Panc1 (cell line): ENCODE measurements at regions not wholly inside any gene's neighbourhood (a gene's known extent, or its start where the extent isn't known, plus 50 kb on each side); places are given as distances from the start of the nearest gene placed in this dataset.

Experiments
- POLR2AphosphoS5 ChIP-seq: IDR thresholded peaks from 2 replicates; pipeline ENCODE4 v1.6.1; 2012; ENCODE audit warnings: mild to moderate bottlenecking, low read depth, low read length, moderate library complexity
- SIN3A ChIP-seq: IDR thresholded peaks from 2 replicates; pipeline ENCODE4 v1.6.1; 2012; ENCODE audit warnings: low read depth, mild to moderate bottlenecking, low read length, moderate library complexity, borderline replicate concordance; ENCODE audit not compliant: insufficient read depth
- TCF7L2 ChIP-seq: IDR thresholded peaks from 2 replicates; pipeline ENCODE4 v1.6.1; 2011; ENCODE audit warnings: mild to moderate bottlenecking, low read depth, low read length, inconsistent platforms
- TF ChIP-seq, protein P1 (sequence below): fragments of 450-650 bp; IDR thresholded peaks from 2 replicates; pipeline ENCODE4 v1.5.1; 2017; ENCODE audit warnings: mild to moderate bottlenecking
- TF ChIP-seq, protein P2 (sequence below), 2 experiments: IDR thresholded peaks; 2 replicates each; pipeline ENCODE4 v1.6.1; 2011 to 2012; ENCODE audit warnings: low read depth in 2 of 2, control low read depth in 1 of 2, low read length in 1 of 2, mild to moderate bottlenecking in 1 of 2, moderate library complexity in 1 of 2; ENCODE audit not compliant: insufficient read depth in 1 of 2

DNA sequence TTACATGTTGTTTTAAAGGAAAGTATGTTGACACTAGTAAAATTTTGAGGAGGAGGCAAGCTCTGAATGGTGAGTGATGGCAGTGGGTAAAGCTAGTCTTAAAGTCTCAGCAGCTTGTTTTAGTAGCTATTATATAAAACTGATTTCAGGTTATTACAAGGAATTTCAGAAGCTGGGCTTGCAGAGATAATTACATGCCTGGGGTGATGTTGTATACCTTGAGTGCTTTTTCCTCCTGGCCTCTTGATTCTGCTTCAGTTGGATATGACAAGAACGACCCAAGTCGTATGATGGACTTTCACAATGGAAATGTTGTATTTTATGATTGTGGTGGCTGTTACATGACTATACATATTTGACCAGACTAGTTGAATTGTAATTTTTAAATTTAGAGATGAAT is 175.5 kb upstream of the ADGRL3 start:
- TF ChIP-seq, protein P1, sequence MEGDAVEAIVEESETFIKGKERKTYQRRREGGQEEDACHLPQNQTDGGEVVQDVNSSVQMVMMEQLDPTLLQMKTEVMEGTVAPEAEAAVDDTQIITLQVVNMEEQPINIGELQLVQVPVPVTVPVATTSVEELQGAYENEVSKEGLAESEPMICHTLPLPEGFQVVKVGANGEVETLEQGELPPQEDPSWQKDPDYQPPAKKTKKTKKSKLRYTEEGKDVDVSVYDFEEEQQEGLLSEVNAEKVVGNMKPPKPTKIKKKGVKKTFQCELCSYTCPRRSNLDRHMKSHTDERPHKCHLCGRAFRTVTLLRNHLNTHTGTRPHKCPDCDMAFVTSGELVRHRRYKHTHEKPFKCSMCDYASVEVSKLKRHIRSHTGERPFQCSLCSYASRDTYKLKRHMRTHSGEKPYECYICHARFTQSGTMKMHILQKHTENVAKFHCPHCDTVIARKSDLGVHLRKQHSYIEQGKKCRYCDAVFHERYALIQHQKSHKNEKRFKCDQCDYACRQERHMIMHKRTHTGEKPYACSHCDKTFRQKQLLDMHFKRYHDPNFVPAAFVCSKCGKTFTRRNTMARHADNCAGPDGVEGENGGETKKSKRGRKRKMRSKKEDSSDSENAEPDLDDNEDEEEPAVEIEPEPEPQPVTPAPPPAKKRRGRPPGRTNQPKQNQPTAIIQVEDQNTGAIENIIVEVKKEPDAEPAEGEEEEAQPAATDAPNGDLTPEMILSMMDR: no peak
- TF ChIP-seq, protein P2, sequence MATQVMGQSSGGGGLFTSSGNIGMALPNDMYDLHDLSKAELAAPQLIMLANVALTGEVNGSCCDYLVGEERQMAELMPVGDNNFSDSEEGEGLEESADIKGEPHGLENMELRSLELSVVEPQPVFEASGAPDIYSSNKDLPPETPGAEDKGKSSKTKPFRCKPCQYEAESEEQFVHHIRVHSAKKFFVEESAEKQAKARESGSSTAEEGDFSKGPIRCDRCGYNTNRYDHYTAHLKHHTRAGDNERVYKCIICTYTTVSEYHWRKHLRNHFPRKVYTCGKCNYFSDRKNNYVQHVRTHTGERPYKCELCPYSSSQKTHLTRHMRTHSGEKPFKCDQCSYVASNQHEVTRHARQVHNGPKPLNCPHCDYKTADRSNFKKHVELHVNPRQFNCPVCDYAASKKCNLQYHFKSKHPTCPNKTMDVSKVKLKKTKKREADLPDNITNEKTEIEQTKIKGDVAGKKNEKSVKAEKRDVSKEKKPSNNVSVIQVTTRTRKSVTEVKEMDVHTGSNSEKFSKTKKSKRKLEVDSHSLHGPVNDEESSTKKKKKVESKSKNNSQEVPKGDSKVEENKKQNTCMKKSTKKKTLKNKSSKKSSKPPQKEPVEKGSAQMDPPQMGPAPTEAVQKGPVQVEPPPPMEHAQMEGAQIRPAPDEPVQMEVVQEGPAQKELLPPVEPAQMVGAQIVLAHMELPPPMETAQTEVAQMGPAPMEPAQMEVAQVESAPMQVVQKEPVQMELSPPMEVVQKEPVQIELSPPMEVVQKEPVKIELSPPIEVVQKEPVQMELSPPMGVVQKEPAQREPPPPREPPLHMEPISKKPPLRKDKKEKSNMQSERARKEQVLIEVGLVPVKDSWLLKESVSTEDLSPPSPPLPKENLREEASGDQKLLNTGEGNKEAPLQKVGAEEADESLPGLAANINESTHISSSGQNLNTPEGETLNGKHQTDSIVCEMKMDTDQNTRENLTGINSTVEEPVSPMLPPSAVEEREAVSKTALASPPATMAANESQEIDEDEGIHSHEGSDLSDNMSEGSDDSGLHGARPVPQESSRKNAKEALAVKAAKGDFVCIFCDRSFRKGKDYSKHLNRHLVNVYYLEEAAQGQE (IDR thresholded peaks at IDR 0.05; ENCODE audit: insufficient read depth in 1 of 2, low read depth in 2 of 2, low read length in 1 of 2): no peak
- TF ChIP-seq POLR2AphosphoS5 (no peak), TCF7L2 (no peak), SIN3A (no peak)
